K562 (cell line): ENCODE measurements at regions not wholly inside any gene's neighbourhood (a gene's known extent, or its start where the extent isn't known, plus 50 kb on each side); places are given as distances from the start of the nearest gene placed in this dataset.
A peak's percentile ranks its signal among the peaks of the same experiment; 100 is the strongest.

ENCODE experiments used
- CHCHD3 ChIP-seq: fragments of 250-450 bp; sonication (Bioruptor Pico); IDR thresholded peaks from 2 replicates; pipeline ENCODE4 v2.1.2; 2022; ENCODE audit warnings: mild to moderate bottlenecking
- ETV6 ChIP-seq, 3 experiments: fragments of 150-350 bp in 1 of 3; sonication (generic) in 1 of 3; formaldehyde crosslinking in 1 of 3; IDR thresholded peaks; 2 replicates each; pipeline versions ENCODE4 v1.6.1 to v1.8.0; 2014 to 2022; ENCODE audit warnings: borderline replicate concordance in 2 of 3, low read depth in 2 of 3, antibody characterized with exemption in 1 of 3, low read length in 1 of 3, mild to moderate bottlenecking in 1 of 3, missing genetic modification reagents in 1 of 3
- FOXA1 ChIP-seq: fragments of 450-650 bp; IDR thresholded peaks from 2 replicates; pipeline ENCODE4 v1.6.1; 2016; ENCODE audit warnings: mild to moderate bottlenecking, borderline replicate concordance
- HCFC1 ChIP-seq: IDR thresholded peaks from 2 replicates; pipeline ENCODE4 v1.6.1; 2012; ENCODE audit warnings: low read depth, low read length, improper control_type of control experiment
- HOXB6 ChIP-seq: fragments of 250-450 bp; sonication (Bioruptor Pico); IDR thresholded peaks from 2 replicates; pipeline ENCODE4 v1.5.1; 2022; ENCODE audit warnings: mild to moderate bottlenecking, borderline replicate concordance
- LEF1 ChIP-seq: fragments of 450-650 bp; IDR thresholded peaks from 2 replicates; pipeline ENCODE4 v1.6.1; 2016; ENCODE audit warnings: mild to moderate bottlenecking
- NFRKB ChIP-seq: fragments of 450-650 bp; IDR thresholded peaks from 2 replicates; pipeline ENCODE4 v1.6.1; 2016; ENCODE audit warnings: low read depth
- NR2C2 ChIP-seq, 2 experiments: fragments of 200-800 bp in 1 of 2; sonication (Bioruptor generic) in 1 of 2; sonication (generic) in 1 of 2; formaldehyde crosslinking in 1 of 2; IDR thresholded peaks; 2 replicates each; pipeline versions ENCODE4 v1.6.1 to v1.8.0; 2016 to 2022; ENCODE audit warnings: mild to moderate bottlenecking in 1 of 2, missing compliant biosample characterization in 1 of 2, missing genetic modification characterization in 1 of 2, missing genetic modification reagents in 1 of 2
- OTX1 ChIP-seq: fragments of 450-650 bp; formaldehyde crosslinking; IDR thresholded peaks from 2 replicates; pipeline ENCODE4 v1.4.0; 2022; ENCODE audit warnings: mild to moderate bottlenecking
- PML ChIP-seq: IDR thresholded peaks from 2 replicates; pipeline ENCODE4 v1.6.1; 2012; ENCODE audit warnings: low read length, inconsistent platforms
- U2AF1 ChIP-seq: fragments of 200-400 bp; formaldehyde crosslinking; optimal IDR thresholded peaks from 2 replicates; pipeline ENCODE3; 2017; ENCODE audit warnings: mild to moderate bottlenecking, low read depth, low read length, moderate library complexity
- ZNF134 ChIP-seq: fragments of 250-450 bp; sonication (Bioruptor Pico); conservative IDR thresholded peaks from 2 replicates; pipeline ENCODE4 v1.4.0; 2020
- ZNF75A ChIP-seq: fragments of 450-650 bp; formaldehyde crosslinking; IDR thresholded peaks from 2 replicates; pipeline ENCODE4 v1.4.0; 2020; ENCODE audit warnings: mild to moderate bottlenecking
- ZNF830 ChIP-seq: fragments of 250-450 bp; sonication (Bioruptor Pico); IDR thresholded peaks from 2 replicates; pipeline ENCODE4 v1.5.0; 2021; ENCODE audit warnings: mild to moderate bottlenecking
- TF ChIP-seq, protein P1 (sequence below): sonication (generic); formaldehyde crosslinking; IDR thresholded peaks from 2 replicates; pipeline ENCODE4 v1.8.0; 2022; ENCODE audit warnings: mild to moderate bottlenecking, missing genetic modification reagents, borderline replicate concordance
- TF ChIP-seq, protein P2 (sequence below): fragments of 450-650 bp; IDR thresholded peaks from 2 replicates; pipeline ENCODE4 v1.6.1; 2017; ENCODE audit warnings: antibody characterized with exemption
- TF ChIP-seq, protein P3 (sequence below): fragments of 250-450 bp; sonication (Bioruptor Pico); IDR thresholded peaks from 2 replicates; pipeline ENCODE4 v1.8.0; 2021; ENCODE audit warnings: borderline replicate concordance, mild to moderate bottlenecking, moderate library complexity; ENCODE audit not compliant: poor library complexity, severe bottlenecking
- TF ChIP-seq, protein P4 (sequence below), 3 experiments: IDR thresholded peaks in 2 of 3; conservative IDR thresholded peaks in 1 of 3; 2 replicates each; pipeline ENCODE4 v1.5.1; 2011 to 2012; ENCODE audit warnings: low read length in 3 of 3, mild to moderate bottlenecking in 3 of 3, control low read depth in 2 of 3, improper control_type of control experiment in 1 of 3, inconsistent platforms in 1 of 3, low read depth in 1 of 3, mixed read lengths in 1 of 3, moderate library complexity in 1 of 3; ENCODE audit not compliant: insufficient read depth in 2 of 3
- TF ChIP-seq, protein P5 (sequence below): fragments of 250-450 bp; sonication (Bioruptor Pico); IDR thresholded peaks from 2 replicates; pipeline ENCODE4 v1.6.1; 2021; ENCODE audit warnings: mild to moderate bottlenecking
- TF ChIP-seq, protein P6 (sequence below): IDR thresholded peaks from 2 replicates; pipeline ENCODE4 v1.6.1; 2011; ENCODE audit not compliant: insufficient read length; ENCODE audit errors: extremely low read depth

DNA sequence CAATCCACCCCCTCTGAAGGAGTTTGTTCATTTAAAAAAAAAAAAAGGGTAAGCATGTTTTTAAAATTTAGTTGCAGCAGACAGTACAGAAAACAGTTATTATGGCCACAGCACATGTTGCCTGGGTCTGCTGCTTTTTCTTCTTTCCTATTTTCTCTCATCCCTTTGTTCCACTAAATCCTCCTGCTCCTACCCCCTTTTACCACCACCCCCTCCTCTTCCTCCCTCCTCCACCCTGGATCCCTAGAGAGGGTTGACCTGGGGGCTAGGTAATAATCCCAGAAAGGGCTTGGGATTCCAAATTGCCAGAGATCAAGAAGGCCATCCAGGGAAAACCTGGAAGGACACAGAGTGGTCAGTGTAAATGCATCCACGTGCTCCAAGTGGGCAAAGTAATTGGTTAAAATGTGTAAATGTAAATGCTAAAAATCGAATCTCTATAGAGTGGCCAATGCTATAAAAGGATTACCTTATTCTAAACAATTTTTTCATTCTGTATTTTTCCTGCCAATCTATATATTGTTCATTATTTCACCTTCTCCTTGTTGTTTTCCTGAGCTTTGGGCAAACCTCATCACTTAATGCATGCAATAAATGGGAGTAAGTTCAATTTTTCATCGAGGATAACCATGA is 89.0 kb upstream of the PIK3CG start (continued):
- TF ChIP-seq, protein P1, sequence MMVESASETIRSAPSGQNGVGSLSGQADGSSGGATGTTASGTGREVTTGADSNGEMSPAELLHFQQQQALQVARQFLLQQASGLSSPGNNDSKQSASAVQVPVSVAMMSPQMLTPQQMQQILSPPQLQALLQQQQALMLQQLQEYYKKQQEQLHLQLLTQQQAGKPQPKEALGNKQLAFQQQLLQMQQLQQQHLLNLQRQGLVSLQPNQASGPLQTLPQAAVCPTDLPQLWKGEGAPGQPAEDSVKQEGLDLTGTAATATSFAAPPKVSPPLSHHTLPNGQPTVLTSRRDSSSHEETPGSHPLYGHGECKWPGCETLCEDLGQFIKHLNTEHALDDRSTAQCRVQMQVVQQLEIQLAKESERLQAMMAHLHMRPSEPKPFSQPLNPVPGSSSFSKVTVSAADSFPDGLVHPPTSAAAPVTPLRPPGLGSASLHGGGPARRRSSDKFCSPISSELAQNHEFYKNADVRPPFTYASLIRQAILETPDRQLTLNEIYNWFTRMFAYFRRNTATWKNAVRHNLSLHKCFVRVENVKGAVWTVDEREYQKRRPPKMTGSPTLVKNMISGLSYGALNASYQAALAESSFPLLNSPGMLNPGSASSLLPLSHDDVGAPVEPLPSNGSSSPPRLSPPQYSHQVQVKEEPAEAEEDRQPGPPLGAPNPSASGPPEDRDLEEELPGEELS: no peak
- TF ChIP-seq, protein P2, sequence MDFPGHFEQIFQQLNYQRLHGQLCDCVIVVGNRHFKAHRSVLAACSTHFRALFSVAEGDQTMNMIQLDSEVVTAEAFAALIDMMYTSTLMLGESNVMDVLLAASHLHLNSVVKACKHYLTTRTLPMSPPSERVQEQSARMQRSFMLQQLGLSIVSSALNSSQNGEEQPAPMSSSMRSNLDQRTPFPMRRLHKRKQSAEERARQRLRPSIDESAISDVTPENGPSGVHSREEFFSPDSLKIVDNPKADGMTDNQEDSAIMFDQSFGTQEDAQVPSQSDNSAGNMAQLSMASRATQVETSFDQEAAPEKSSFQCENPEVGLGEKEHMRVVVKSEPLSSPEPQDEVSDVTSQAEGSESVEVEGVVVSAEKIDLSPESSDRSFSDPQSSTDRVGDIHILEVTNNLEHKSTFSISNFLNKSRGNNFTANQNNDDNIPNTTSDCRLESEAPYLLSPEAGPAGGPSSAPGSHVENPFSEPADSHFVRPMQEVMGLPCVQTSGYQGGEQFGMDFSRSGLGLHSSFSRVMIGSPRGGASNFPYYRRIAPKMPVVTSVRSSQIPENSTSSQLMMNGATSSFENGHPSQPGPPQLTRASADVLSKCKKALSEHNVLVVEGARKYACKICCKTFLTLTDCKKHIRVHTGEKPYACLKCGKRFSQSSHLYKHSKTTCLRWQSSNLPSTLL: no peak
- TF ChIP-seq OTX1 (CRISPR knock-in tag): no peak
- no peak for TF ChIP-seq CHCHD3 (CRISPR knock-in tag)
- no peak for TF ChIP-seq NR2C2 (CRISPR knock-in tag; IDR thresholded peaks at IDR 0.05)
- TF ChIP-seq NR2C2 (tag; IDR thresholded peaks at IDR 0.05): no peak
- TF ChIP-seq U2AF1: peak; percentile 39
- no peak for TF ChIP-seq ZNF75A
- TF ChIP-seq, protein P3, sequence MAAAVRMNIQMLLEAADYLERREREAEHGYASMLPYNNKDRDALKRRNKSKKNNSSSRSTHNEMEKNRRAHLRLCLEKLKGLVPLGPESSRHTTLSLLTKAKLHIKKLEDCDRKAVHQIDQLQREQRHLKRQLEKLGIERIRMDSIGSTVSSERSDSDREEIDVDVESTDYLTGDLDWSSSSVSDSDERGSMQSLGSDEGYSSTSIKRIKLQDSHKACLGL: no peak
- TF ChIP-seq, protein P4, sequence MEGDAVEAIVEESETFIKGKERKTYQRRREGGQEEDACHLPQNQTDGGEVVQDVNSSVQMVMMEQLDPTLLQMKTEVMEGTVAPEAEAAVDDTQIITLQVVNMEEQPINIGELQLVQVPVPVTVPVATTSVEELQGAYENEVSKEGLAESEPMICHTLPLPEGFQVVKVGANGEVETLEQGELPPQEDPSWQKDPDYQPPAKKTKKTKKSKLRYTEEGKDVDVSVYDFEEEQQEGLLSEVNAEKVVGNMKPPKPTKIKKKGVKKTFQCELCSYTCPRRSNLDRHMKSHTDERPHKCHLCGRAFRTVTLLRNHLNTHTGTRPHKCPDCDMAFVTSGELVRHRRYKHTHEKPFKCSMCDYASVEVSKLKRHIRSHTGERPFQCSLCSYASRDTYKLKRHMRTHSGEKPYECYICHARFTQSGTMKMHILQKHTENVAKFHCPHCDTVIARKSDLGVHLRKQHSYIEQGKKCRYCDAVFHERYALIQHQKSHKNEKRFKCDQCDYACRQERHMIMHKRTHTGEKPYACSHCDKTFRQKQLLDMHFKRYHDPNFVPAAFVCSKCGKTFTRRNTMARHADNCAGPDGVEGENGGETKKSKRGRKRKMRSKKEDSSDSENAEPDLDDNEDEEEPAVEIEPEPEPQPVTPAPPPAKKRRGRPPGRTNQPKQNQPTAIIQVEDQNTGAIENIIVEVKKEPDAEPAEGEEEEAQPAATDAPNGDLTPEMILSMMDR (IDR thresholded peaks at IDR 0.05 in 2 of 3, conservative IDR thresholded peaks at IDR 0.05 in 1 of 3; ENCODE audit: insufficient read depth in 2 of 3, low read depth in 1 of 3, low read length in 3 of 3): no peak
- TF ChIP-seq NFRKB: peak; percentile 58
- TF ChIP-seq HOXB6 (CRISPR knock-in tag): no peak
- no peak for TF ChIP-seq ZNF134 (CRISPR knock-in tag)
- TF ChIP-seq, protein P5, sequence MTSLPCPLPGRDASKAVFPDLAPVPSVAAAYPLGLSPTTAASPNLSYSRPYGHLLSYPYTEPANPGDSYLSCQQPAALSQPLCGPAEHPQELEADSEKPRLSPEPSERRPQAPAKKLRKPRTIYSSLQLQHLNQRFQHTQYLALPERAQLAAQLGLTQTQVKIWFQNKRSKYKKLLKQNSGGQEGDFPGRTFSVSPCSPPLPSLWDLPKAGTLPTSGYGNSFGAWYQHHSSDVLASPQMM (CRISPR knock-in tag): no peak
- TF ChIP-seq PML: no peak
- TF ChIP-seq HCFC1: no peak
- no peak for TF ChIP-seq ETV6 (IDR thresholded peaks at IDR 0.05; ENCODE audit: borderline replicate concordance in 1 of 2, low read depth in 2 of 2, low read length in 1 of 2)
- TF ChIP-seq ETV6 (CRISPR knock-in tag; IDR thresholded peaks at IDR 0.05; ENCODE audit: borderline replicate concordance): no peak
- TF ChIP-seq ZNF830 (CRISPR knock-in tag): no peak
- TF ChIP-seq FOXA1: no peak
- TF ChIP-seq, protein P6, sequence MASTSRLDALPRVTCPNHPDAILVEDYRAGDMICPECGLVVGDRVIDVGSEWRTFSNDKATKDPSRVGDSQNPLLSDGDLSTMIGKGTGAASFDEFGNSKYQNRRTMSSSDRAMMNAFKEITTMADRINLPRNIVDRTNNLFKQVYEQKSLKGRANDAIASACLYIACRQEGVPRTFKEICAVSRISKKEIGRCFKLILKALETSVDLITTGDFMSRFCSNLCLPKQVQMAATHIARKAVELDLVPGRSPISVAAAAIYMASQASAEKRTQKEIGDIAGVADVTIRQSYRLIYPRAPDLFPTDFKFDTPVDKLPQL: no peak
- no peak for TF ChIP-seq LEF1
